GM23338 (cell line): ENCODE measurements at regions not wholly inside any gene's neighbourhood (a gene's known extent, or its start where the extent isn't known, plus 50 kb on each side); places are given as distances from the start of the nearest gene placed in this dataset.

Experiments used
- ATAC-seq: fragments of 200-7000 bp; cut with Tn5 transposase; 3 replicates; pipeline ENCODE4 v1.9.1; 2020
- DNase-seq: peaks from one replicate; pipeline ENCODE4 v3.0.0-alpha.2; 2015; ENCODE audit warnings: low spot score
- H2AFZ ChIP-seq: fragments of 200-600 bp; sonication (generic); 2 replicates; pipeline ENCODE4 v1.8.0; 2016; ENCODE audit warnings: antibody characterized with exemption, mild to moderate bottlenecking, moderate library complexity
- H3F3A ChIP-seq: fragments of 200-600 bp; sonication (generic); replicated peaks from 2 replicates; pipeline ENCODE4 v1.8.0; 2017; ENCODE audit warnings: antibody characterized with exemption, mixed run types, low read depth
- H3K27ac ChIP-seq: fragments of 200-600 bp; sonication (generic); 2 replicates; pipeline ENCODE4 v1.6.1; 2016; ENCODE audit warnings: low read depth
- H3K27me3 ChIP-seq: fragments of 200-600 bp; sonication (generic); 2 replicates; pipeline ENCODE4 v1.8.0; 2016; ENCODE audit warnings: mild to moderate bottlenecking, mixed run types, moderate library complexity; ENCODE audit not compliant: insufficient read depth
- H3K36me3 ChIP-seq: fragments of 200-600 bp; sonication (generic); 2 replicates; pipeline ENCODE4 v1.8.0; 2016; ENCODE audit warnings: mild to moderate bottlenecking; ENCODE audit not compliant: insufficient read depth
- H3K4me1 ChIP-seq: fragments of 200-600 bp; sonication (generic); 2 replicates; pipeline ENCODE4 v1.8.0; 2016; ENCODE audit warnings: mild to moderate bottlenecking, moderate library complexity; ENCODE audit not compliant: insufficient read depth
- H3K4me2 ChIP-seq: fragments of 200-600 bp; sonication (generic); 2 replicates; pipeline ENCODE4 v1.7.1; 2017; ENCODE audit warnings: mixed run types
- H3K4me3 ChIP-seq: fragments of 200-600 bp; sonication (generic); 2 replicates; pipeline ENCODE4 v1.6.1; 2016; ENCODE audit warnings: mixed run types
- H3K79me2 ChIP-seq: fragments of 200-600 bp; sonication (generic); replicated peaks from 2 replicates; pipeline ENCODE4 v1.8.0; 2017; ENCODE audit warnings: mild to moderate bottlenecking; ENCODE audit not compliant: insufficient read depth
- H3K9me2 ChIP-seq: fragments of 200-600 bp; sonication (generic); 2 replicates; pipeline ENCODE4 v1.8.0; 2017; ENCODE audit not compliant: insufficient read depth
- H4K20me1 ChIP-seq: fragments of 200-600 bp; sonication (generic); replicated peaks from 2 replicates; pipeline ENCODE4 v1.8.0; 2017; ENCODE audit warnings: mild to moderate bottlenecking; ENCODE audit not compliant: insufficient read depth
- H3K27ac Mint-ChIP-seq: 2 replicates; pipeline ENCODE4 v1.8.0; 2020; ENCODE audit warnings: inconsistent platforms, mild to moderate bottlenecking, moderate library complexity, mixed read lengths
- H3K27me3 Mint-ChIP-seq: 3 replicates; pipeline ENCODE4 v1.8.0; 2022; ENCODE audit warnings: low read depth, mild to moderate bottlenecking, moderate library complexity, mixed read lengths, inconsistent platforms; ENCODE audit not compliant: insufficient read depth, poor library complexity
- H3K36me3 Mint-ChIP-seq: 3 replicates; pipeline ENCODE4 v1.8.0; 2021; ENCODE audit warnings: low read depth, mild to moderate bottlenecking, inconsistent platforms, moderate library complexity, mixed read lengths
- H3K4me1 Mint-ChIP-seq: 3 replicates; pipeline ENCODE4 v1.8.0; 2020; ENCODE audit warnings: mild to moderate bottlenecking, inconsistent platforms, mixed read lengths
- H3K4me3 Mint-ChIP-seq: 3 replicates; pipeline ENCODE4 v1.8.0; 2021; ENCODE audit warnings: moderate library complexity, mild to moderate bottlenecking, inconsistent platforms, mixed read lengths
- H3K9me3 Mint-ChIP-seq: 3 replicates; pipeline ENCODE4 v1.8.0; 2020; ENCODE audit warnings: moderate library complexity, mild to moderate bottlenecking, inconsistent platforms, mixed read lengths
- CREB1 ChIP-seq: fragments of 250-450 bp; sonication (Bioruptor Pico); IDR thresholded peaks from 2 replicates; pipeline ENCODE4 v1.5.0; 2020; ENCODE audit warnings: low read depth, mild to moderate bottlenecking, moderate library complexity
- CTCF ChIP-seq, 2 experiments: fragments of 200-600 bp in 1 of 2; sonication (generic) in 1 of 2; conservative IDR thresholded peaks; 2 replicates each; pipeline versions ENCODE4 v1.5.1 to v1.6.1; 2016 to 2017; ENCODE audit warnings: antibody characterized with exemption in 2 of 2, low read depth in 2 of 2, mild to moderate bottlenecking in 2 of 2, moderate library complexity in 1 of 2
- ETS1 ChIP-seq: IDR thresholded peaks from 2 replicates; pipeline ENCODE4 v1.6.1; 2016; ENCODE audit warnings: antibody characterized with exemption
- EZH2 ChIP-seq: fragments of 200-600 bp; sonication (generic); IDR thresholded peaks from one replicate; pipeline ENCODE4 v1.8.0; 2017; ENCODE audit warnings: antibody characterized with exemption, mild to moderate bottlenecking, low read depth; ENCODE audit not compliant: unreplicated experiment
- EZH2phosphoT487 ChIP-seq: fragments of 200-600 bp; sonication (generic); IDR thresholded peaks from one replicate; pipeline ENCODE4 v1.8.1; 2018; ENCODE audit warnings: antibody characterized with exemption; ENCODE audit not compliant: unreplicated experiment
- JUNB ChIP-seq: IDR thresholded peaks from one replicate; pipeline ENCODE4 v1.6.1; 2016; ENCODE audit warnings: antibody characterized with exemption; ENCODE audit not compliant: unreplicated experiment
- NANOG ChIP-seq: IDR thresholded peaks from 2 replicates; pipeline ENCODE4 v1.6.1; 2016; ENCODE audit warnings: antibody characterized with exemption, borderline replicate concordance
- POLR2AphosphoS5 ChIP-seq: IDR thresholded peaks from 2 replicates; pipeline ENCODE4 v1.6.1; 2016; ENCODE audit warnings: antibody characterized with exemption, low read depth
- STAT1 ChIP-seq: IDR thresholded peaks from one replicate; pipeline ENCODE4 v1.6.1; 2016; ENCODE audit warnings: antibody characterized with exemption; ENCODE audit not compliant: unreplicated experiment
- ZNF114 ChIP-seq: fragments of 250-450 bp; sonication (Bioruptor Pico); IDR thresholded peaks from 2 replicates; pipeline ENCODE4 v1.5.0; 2020; ENCODE audit warnings: mild to moderate bottlenecking, moderate library complexity
- ZNF331 ChIP-seq: fragments of 250-450 bp; sonication (Bioruptor Pico); IDR thresholded peaks from 2 replicates; pipeline ENCODE4 v1.5.0; 2020; ENCODE audit warnings: low read depth, mild to moderate bottlenecking, moderate library complexity
- TF ChIP-seq, protein P1 (sequence below): fragments of 250-450 bp; sonication (Bioruptor Pico); IDR thresholded peaks from 2 replicates; pipeline ENCODE4 v1.5.0; 2020; ENCODE audit warnings: mild to moderate bottlenecking, moderate library complexity
- TF ChIP-seq, protein P2 (sequence below): IDR thresholded peaks from one replicate; pipeline ENCODE4 v1.6.1; 2018; ENCODE audit warnings: antibody characterized with exemption; ENCODE audit not compliant: unreplicated experiment

GRCh38 chr5:61273279-61273975, 58.6 kb upstream of the ZSWIM6 start:
- Histone ChIP-seq H3F3A (no peaks in the 10 kb centered on the region), H3K36me3 (no peaks in the 10 kb centered on the region), H3K9me2 (no peaks in the 10 kb centered on the region), H3K27ac (no peak overlapping the region), H4K20me1 (no peaks in the 10 kb centered on the region), H3K4me2 (no peak overlapping the region), H2AFZ (0 out of 2 replicates have a peak overlapping the region, but pooled peaks have one; percentile 3), H3K27me3 (no peaks in the 10 kb centered on the region), H3K79me2 (no peaks in the 10 kb centered on the region), H3K4me1 (peaks cover 14% of the 10 kb centered on the region; the same call in 1 of the 2 replicates), H3K4me3 (no peak overlapping the region)
- DNase-seq, result no peak
- H3K4me3 Mint-ChIP-seq, result no peak overlapping the region
- no peak overlapping the region for H3K27ac Mint-ChIP-seq
- ATAC-seq, result no peak
- H3K36me3 Mint-ChIP-seq, result no peaks in the 10 kb centered on the region
- no peaks in the 10 kb centered on the region for H3K9me3 Mint-ChIP-seq
- H3K4me1 Mint-ChIP-seq, result peaks cover 13% of the 10 kb centered on the region
- H3K27me3 Mint-ChIP-seq, result peaks cover 6% of the 10 kb centered on the region
- no peak for TF ChIP-seq EZH2phosphoT487
- TF ChIP-seq CTCF (conservative IDR thresholded peaks at IDR 0.05; ENCODE audit: low read depth in 2 of 2), result no peak
- TF ChIP-seq CREB1 (CRISPR knock-in tag), result no peak
- TF ChIP-seq ZNF114 (CRISPR knock-in tag), result no peak
- TF ChIP-seq, protein P1, sequence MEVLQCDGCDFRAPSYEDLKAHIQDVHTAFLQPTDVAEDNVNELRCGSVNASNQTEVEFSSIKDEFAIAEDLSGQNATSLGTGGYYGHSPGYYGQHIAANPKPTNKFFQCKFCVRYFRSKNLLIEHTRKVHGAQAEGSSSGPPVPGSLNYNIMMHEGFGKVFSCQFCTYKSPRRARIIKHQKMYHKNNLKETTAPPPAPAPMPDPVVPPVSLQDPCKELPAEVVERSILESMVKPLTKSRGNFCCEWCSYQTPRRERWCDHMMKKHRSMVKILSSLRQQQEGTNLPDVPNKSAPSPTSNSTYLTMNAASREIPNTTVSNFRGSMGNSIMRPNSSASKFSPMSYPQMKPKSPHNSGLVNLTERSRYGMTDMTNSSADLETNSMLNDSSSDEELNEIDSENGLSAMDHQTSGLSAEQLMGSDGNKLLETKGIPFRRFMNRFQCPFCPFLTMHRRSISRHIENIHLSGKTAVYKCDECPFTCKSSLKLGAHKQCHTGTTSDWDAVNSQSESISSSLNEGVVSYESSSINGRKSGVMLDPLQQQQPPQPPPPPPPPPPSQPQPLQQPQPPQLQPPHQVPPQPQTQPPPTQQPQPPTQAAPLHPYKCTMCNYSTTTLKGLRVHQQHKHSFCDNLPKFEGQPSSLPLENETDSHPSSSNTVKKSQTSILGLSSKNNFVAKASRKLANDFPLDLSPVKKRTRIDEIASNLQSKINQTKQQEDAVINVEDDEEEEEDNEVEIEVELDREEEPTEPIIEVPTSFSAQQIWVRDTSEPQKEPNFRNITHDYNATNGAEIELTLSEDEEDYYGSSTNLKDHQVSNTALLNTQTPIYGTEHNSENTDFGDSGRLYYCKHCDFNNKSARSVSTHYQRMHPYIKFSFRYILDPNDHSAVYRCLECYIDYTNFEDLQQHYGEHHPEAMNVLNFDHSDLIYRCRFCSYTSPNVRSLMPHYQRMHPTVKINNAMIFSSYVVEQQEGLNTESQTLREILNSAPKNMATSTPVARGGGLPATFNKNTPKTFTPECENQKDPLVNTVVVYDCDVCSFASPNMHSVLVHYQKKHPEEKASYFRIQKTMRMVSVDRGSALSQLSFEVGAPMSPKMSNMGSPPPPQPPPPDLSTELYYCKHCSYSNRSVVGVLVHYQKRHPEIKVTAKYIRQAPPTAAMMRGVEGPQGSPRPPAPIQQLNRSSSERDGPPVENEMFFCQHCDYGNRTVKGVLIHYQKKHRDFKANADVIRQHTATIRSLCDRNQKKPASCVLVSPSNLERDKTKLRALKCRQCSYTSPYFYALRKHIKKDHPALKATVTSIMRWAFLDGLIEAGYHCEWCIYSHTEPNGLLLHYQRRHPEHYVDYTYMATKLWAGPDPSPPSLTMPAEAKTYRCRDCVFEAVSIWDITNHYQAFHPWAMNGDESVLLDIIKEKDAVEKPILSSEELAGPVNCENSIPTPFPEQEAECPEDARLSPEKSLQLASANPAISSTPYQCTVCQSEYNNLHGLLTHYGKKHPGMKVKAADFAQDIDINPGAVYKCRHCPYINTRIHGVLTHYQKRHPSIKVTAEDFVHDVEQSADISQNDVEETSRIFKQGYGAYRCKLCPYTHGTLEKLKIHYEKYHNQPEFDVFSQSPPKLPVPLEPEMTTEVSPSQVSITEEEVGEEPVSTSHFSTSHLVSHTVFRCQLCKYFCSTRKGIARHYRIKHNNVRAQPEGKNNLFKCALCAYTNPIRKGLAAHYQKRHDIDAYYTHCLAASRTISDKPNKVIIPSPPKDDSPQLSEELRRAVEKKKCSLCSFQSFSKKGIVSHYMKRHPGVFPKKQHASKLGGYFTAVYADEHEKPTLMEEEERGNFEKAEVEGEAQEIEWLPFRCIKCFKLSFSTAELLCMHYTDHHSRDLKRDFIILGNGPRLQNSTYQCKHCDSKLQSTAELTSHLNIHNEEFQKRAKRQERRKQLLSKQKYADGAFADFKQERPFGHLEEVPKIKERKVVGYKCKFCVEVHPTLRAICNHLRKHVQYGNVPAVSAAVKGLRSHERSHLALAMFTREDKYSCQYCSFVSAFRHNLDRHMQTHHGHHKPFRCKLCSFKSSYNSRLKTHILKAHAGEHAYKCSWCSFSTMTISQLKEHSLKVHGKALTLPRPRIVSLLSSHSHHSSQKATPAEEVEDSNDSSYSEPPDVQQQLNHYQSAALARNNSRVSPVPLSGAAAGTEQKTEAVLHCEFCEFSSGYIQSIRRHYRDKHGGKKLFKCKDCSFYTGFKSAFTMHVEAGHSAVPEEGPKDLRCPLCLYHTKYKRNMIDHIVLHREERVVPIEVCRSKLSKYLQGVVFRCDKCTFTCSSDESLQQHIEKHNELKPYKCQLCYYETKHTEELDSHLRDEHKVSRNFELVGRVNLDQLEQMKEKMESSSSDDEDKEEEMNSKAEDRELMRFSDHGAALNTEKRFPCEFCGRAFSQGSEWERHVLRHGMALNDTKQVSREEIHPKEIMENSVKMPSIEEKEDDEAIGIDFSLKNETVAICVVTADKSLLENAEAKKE, result no peak
- no peak for TF ChIP-seq ZNF331 (CRISPR knock-in tag)
- no peak for TF ChIP-seq ETS1
- TF ChIP-seq NANOG, result no peak
- no peak for TF ChIP-seq POLR2AphosphoS5
- no peak for TF ChIP-seq STAT1
- no peak for TF ChIP-seq EZH2
- TF ChIP-seq, protein P2, sequence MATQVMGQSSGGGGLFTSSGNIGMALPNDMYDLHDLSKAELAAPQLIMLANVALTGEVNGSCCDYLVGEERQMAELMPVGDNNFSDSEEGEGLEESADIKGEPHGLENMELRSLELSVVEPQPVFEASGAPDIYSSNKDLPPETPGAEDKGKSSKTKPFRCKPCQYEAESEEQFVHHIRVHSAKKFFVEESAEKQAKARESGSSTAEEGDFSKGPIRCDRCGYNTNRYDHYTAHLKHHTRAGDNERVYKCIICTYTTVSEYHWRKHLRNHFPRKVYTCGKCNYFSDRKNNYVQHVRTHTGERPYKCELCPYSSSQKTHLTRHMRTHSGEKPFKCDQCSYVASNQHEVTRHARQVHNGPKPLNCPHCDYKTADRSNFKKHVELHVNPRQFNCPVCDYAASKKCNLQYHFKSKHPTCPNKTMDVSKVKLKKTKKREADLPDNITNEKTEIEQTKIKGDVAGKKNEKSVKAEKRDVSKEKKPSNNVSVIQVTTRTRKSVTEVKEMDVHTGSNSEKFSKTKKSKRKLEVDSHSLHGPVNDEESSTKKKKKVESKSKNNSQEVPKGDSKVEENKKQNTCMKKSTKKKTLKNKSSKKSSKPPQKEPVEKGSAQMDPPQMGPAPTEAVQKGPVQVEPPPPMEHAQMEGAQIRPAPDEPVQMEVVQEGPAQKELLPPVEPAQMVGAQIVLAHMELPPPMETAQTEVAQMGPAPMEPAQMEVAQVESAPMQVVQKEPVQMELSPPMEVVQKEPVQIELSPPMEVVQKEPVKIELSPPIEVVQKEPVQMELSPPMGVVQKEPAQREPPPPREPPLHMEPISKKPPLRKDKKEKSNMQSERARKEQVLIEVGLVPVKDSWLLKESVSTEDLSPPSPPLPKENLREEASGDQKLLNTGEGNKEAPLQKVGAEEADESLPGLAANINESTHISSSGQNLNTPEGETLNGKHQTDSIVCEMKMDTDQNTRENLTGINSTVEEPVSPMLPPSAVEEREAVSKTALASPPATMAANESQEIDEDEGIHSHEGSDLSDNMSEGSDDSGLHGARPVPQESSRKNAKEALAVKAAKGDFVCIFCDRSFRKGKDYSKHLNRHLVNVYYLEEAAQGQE, result no peak
- TF ChIP-seq JUNB, result no peak
